Rectal smooth muscle tissue (tissue), 1 donor: ENCODE measurements at regions not wholly inside any gene's neighbourhood (a gene's known extent, or its start where the extent isn't known, plus 50 kb on each side); places are given as distances from the start of the nearest gene placed in this dataset.

Source experiments
- H3K27ac ChIP-seq: one replicate; pipeline ENCODE4 v1.7.0; 2013; ENCODE audit warnings: low read depth, low read length, inconsistent platforms
- H3K27me3 ChIP-seq: one replicate; pipeline ENCODE4 v1.7.0; 2013; ENCODE audit warnings: low read length; ENCODE audit not compliant: control insufficient read depth, insufficient read depth
- H3K36me3 ChIP-seq: one replicate; pipeline ENCODE4 v1.7.0; 2013; ENCODE audit warnings: low read length; ENCODE audit not compliant: control insufficient read depth, insufficient read depth
- H3K4me1 ChIP-seq: one replicate; pipeline ENCODE4 v1.7.0; 2013; ENCODE audit warnings: low read length; ENCODE audit not compliant: control insufficient read depth, insufficient read depth
- H3K4me3 ChIP-seq: one replicate; pipeline ENCODE4 v1.7.0; 2013; ENCODE audit warnings: low read length
- H3K9ac ChIP-seq: one replicate; pipeline ENCODE4 v1.7.0; 2013; ENCODE audit warnings: low read length

DNA sequence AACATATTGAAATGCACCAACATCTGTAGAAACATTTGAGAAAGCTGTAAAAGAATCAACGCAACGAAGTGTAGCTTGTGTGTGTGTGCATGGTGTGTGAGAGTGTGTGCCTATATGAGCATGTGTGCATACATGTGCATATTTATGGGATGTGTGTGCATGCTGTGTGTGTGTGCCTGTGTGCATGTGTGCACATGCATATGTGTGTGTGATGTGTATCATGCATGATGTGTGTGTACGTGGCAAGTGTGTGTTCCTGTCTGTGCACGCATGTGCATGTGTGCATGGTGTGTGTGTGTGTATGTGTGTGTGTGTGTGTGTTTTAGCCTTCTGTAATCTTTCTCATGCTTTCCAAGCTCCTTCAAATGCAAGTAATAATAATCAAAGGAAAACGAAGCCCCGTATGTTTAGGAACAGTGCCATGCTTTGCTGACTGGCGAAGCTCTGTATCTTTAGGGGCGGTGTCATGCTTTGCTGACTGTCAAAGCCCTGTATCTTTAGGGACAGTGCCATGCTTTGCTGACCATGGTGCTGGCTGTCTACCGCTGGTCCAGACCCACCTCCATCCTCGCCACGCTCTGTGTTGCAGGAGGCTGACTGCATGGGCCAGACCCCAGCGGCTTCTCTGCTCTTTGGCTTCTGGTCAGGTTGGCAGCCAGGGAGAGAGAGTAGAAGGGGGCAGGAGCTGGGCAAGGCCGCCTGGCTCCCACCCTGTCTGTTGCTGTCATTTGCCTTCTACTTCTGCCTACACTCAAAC lies 129.2 kb downstream of the ASB1 start:
- Histone ChIP-seq H3K27ac (no peak overlapping the region), H3K36me3 (no peaks in the 10 kb centered on the region)

GRCh38 chr2:238557431-238557830 lies 130.7 kb downstream of the ASB1 start:
- no peaks in the 10 kb centered on the region for H3K27me3 ChIP-seq
- no peaks in the 10 kb centered on the region for H3K4me1 ChIP-seq
- H3K4me3 ChIP-seq, result no peak overlapping the region
- no peak overlapping the region for H3K9ac ChIP-seq
- no peak overlapping the region for H3K27ac ChIP-seq
- no peaks in the 10 kb centered on the region for H3K36me3 ChIP-seq

More for the DNA sequence above, 129.2 kb downstream of the ASB1 start:
- no peak overlapping the region for H3K4me3 ChIP-seq
- H3K9ac ChIP-seq, result no peak overlapping the region
- H3K4me1 ChIP-seq, result no peaks in the 10 kb centered on the region
- no peaks in the 10 kb centered on the region for H3K27me3 ChIP-seq

DNA sequence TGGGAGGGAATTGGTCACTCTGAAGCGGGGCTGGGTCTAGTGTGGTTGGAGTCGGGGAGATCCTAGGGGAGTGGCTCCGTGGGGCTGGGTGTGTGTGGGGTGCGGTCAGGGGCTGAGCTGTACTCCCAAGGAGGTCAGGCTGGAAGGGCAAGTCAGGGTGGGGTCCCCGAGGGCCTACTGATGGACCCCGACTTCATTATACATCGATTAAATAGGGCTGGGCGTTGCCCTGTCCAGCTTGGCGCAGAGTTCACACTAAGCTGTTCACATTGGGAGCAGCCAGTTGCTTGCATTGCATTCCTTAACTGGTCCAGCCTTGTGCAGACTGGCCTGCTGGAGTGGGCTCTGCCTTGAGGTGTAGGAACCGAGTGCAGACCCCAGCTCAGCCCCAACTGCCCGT lies 131.2 kb downstream of the ASB1 start:
- Histone ChIP-seq H3K27ac (no peak overlapping the region), H3K4me1 (no peaks in the 10 kb centered on the region), H3K4me3 (no peak overlapping the region), H3K27me3 (no peaks in the 10 kb centered on the region), H3K9ac (no peak overlapping the region), H3K36me3 (no peaks in the 10 kb centered on the region)

DNA sequence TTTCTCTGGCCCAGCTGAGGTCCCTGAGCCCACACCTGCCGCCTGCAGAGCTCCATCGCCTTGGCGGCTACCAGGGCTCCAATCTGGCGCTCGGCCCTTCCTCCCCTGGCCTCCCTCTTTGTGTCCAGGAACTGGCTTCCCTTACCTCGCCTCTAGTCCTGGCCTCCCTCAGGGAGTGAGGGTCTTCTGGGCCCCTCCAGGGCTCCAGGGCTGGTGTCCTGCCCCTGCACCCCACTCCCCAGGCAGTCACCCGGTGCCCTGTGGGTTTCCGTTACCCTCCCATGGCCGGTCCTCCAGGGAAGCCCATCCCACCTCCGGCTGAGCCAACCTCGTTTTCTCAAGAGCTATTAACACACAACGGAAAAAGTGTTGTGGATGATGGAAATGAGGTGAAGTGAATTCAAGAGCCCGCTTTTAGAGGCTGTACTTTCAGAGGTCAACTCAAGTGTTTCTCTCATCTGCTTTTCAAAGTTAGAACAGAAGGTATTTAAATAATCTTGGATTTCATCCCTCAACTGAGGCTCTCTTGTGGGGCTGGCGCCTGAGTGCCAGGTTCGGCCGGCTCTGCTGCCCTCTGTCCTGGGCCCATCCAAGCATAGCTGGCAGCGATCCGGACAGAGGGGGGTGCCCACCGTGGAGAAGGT lies 131.9 kb downstream of the ASB1 start:
- Histone ChIP-seq H3K4me1 (no peaks in the 10 kb centered on the region), H3K36me3 (no peaks in the 10 kb centered on the region), H3K9ac (no peak overlapping the region), H3K4me3 (no peak overlapping the region), H3K27ac (no peak overlapping the region), H3K27me3 (no peaks in the 10 kb centered on the region)

DNA sequence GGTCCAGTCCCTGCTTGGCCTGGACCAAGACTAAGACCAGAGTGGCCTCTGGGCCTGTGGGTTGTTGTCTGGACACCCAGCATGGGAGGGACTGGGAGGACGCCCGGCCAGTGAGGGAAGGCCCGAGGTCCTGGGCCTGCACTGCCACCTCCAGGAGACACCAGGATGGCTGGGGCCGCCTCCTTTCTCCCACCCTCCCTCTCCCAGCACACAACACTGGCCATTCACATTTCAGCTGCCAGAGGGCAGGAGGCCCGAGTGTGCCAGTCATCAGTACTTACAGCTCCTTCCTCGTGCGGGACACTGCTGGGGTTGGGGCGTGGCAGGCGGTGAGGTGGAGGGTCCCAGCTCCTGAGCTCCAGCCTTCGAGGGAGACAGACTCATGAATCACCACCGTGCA lies 133.5 kb downstream of the ASB1 start:
- no peaks in the 10 kb centered on the region for H3K4me1 ChIP-seq
- no peak overlapping the region for H3K4me3 ChIP-seq
- H3K9ac ChIP-seq, result no peak overlapping the region
- no peaks in the 10 kb centered on the region for H3K36me3 ChIP-seq
- H3K27ac ChIP-seq, result no peak overlapping the region
- H3K27me3 ChIP-seq, result no peaks in the 10 kb centered on the region

DNA sequence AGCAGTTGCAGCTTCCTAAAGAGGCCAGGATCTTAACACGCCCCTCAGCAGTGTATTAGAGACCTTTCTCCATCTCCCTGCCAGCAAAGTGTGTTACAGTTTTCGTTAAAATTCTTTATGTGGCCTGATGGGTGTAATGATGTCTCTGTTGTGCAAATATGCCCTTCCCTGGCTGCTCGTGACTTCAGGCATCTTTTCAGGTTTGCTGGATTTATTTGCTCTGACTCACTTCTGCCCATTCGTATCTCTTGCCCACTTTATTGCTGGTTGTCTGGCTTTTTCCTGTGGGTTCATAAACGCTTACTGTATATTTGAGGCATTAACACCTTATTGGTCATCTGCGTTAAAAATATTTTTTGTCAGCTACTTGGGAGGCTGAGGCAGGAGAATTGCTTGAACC lies 134.5 kb downstream of the ASB1 start:
- H3K36me3 ChIP-seq, result no peaks in the 10 kb centered on the region
- no peak overlapping the region for H3K9ac ChIP-seq
- no peaks in the 10 kb centered on the region for H3K27me3 ChIP-seq

DNA sequence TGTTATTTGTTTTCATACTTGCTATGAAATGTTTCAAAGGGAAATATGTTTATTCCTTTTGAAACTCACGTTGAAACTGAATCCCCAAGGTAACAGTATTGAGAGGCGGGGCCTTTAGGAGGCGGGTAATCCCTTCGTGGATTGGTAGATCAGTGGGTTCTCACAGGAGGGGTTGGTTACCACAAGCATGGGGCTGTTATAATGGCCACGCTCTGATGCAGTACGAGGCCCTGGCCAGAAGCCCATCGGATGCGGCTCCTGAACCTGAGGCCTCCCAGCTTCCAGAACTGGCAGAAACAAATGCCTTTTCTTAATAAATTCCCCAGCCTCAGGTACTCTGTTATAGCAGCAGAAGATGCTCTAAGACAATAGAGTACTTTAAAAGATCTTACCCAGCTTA lies 135.7 kb downstream of the ASB1 start:
- H3K36me3 ChIP-seq, result no peaks in the 10 kb centered on the region
- H3K4me3 ChIP-seq, result no peak overlapping the region
- no peak overlapping the region for H3K9ac ChIP-seq
- H3K27me3 ChIP-seq, result no peaks in the 10 kb centered on the region
- H3K4me1 ChIP-seq, result no peaks in the 10 kb centered on the region
- H3K27ac ChIP-seq, result no peak overlapping the region

More for the DNA sequence above, 134.5 kb downstream of the ASB1 start:
- Histone ChIP-seq H3K4me3 (no peak overlapping the region), H3K27ac (no peak overlapping the region), H3K4me1 (no peaks in the 10 kb centered on the region)

DNA sequence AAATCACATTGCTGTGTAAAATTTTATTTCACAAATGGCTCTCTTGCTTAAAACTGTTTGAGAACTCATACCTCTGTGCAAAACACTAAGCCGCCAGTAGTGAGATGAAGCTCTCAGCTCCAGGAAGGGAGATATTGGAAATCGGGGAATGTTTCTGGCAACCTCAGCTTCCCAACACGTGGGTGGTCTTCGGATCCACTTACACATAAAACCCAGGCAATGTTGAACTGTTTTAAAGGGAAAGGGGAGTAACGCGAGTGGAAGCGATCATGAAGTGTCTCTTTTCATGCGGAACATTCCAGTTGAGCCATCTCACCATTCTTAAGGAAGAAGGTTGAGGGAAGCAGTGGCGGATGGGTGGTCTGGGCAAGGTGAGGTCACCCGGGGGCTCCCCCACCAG lies 136.8 kb downstream of the ASB1 start:
- no peak overlapping the region for H3K9ac ChIP-seq
- H3K4me1 ChIP-seq, result no peaks in the 10 kb centered on the region
- no peak overlapping the region for H3K27ac ChIP-seq
- no peak overlapping the region for H3K4me3 ChIP-seq
- no peaks in the 10 kb centered on the region for H3K36me3 ChIP-seq
- no peaks in the 10 kb centered on the region for H3K27me3 ChIP-seq

GRCh38 chr2:238564286-238564920 lies 137.7 kb downstream of the ASB1 start:
- Histone ChIP-seq H3K4me1 (no peaks in the 10 kb centered on the region), H3K4me3 (no peak overlapping the region), H3K27me3 (no peaks in the 10 kb centered on the region), H3K9ac (no peak overlapping the region), H3K27ac (no peak overlapping the region), H3K36me3 (no peaks in the 10 kb centered on the region)

- H3K9ac ChIP-seq, result no peak overlapping the region
- no peaks in the 10 kb centered on the region for H3K36me3 ChIP-seq
- no peaks in the 10 kb centered on the region for H3K27me3 ChIP-seq
- H3K4me3 ChIP-seq, result no peak overlapping the region
- H3K4me1 ChIP-seq, result no peaks in the 10 kb centered on the region
- no peak overlapping the region for H3K27ac ChIP-seq
Observed at GRCh38 chr2:238565031-238565430, 138.3 kb downstream of the ASB1 start.

DNA sequence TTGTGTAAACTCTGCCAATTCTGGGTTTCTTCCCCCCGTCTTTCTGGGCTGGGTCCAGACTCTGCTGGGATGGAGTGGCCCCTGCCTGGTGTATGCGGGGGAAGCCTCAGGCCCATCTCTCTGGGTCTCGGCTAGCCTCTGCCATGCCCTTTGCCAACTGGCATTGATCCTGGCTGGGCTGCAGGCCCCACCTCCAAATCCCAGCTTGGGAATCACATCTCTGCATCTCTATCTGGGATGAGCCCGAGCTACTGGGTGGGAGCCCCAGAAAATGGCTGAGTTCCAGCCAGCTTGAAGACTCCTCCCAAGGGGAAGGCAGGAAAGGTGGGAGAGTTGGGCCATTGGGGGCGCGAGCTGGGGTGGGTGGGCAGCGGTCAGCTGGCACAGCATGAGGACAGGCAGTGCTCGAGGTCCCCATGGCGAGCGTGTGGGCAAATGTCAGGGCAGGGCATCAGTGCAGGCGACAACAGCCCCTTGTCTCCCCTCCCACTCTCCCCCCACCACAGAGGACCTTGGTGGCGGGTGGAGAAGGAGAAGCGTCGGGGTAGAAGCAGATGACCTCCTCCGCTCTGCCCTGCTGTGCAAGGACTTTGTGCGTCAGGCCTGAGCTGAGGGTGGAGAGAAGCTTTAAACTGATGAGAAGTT lies 139.4 kb downstream of the ASB1 start:
- Histone ChIP-seq H3K9ac (no peak overlapping the region), H3K4me3 (no peak overlapping the region), H3K4me1 (no peaks in the 10 kb centered on the region), H3K27ac (no peak overlapping the region), H3K36me3 (no peaks in the 10 kb centered on the region), H3K27me3 (no peaks in the 10 kb centered on the region)

DNA sequence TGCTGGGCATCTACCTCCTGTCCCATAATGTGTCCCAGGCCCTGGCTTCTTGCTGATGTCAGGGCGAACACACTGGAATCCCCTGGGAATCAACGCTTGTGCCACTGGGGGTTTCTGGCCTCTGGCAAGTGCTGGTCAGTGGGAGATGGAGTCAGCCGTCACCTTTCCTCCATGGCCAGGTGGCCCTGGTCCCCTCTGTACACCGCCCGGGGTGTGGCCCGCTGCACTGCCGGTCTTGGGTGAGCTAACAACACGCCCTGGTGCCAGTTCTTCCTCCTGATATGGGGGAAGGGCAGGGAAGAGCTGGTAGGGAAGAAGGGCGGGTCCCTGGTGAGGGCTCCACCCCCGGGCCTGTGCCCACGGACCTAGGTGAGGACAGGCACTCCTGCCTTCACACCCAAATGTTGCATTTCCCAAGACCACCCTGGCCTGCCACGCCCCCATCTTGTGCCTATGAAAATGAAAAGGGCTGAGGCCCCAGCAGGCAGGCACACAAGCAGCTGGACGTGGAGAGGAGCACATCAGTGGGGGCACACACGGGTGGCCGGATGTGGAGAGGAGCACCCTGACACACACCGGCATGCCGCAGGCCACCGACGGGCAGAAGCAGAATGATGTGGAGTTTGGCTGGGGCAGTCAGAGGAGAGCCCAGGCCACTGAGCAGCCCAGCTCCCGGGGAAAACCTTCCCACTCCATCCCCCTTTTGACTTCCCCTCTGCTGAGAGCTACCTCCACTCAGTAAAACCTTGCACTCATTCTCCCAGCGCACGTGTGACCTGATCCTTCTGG lies 140.5 kb downstream of the ASB1 start:
- no peak overlapping the region for H3K27ac ChIP-seq
- no peaks in the 10 kb centered on the region for H3K27me3 ChIP-seq
- no peak overlapping the region for H3K9ac ChIP-seq

More for the DNA sequence above, 140.5 kb downstream of the ASB1 start:
- H3K4me1 ChIP-seq, result no peaks in the 10 kb centered on the region
- no peaks in the 10 kb centered on the region for H3K36me3 ChIP-seq
- H3K4me3 ChIP-seq, result no peak overlapping the region
